Testis (tissue), 2 donors: ENCODE measurements at regions not wholly inside any gene's neighbourhood (a gene's known extent, or its start where the extent isn't known, plus 50 kb on each side); places are given as distances from the start of the nearest gene placed in this dataset.

ENCODE experiments used
- POLR2A ChIP-seq: fragments of 450-650 bp; IDR thresholded peaks from one replicate; pipeline ENCODE4 v1.6.1; 2017; ENCODE audit warnings: antibody characterized with exemption, mild to moderate bottlenecking, moderate library complexity
- TF ChIP-seq, protein P1 (sequence below), 3 experiments: fragments of 450-650 bp in 2 of 3; fragments of 200-600 bp in 1 of 3; sonication (generic) in 1 of 3; IDR thresholded peaks; one replicate each; pipeline ENCODE4 v1.5.1; 2016 to 2019; ENCODE audit warnings: antibody characterized with exemption in 3 of 3, mild to moderate bottlenecking in 2 of 3, moderate library complexity in 1 of 3

DNA sequence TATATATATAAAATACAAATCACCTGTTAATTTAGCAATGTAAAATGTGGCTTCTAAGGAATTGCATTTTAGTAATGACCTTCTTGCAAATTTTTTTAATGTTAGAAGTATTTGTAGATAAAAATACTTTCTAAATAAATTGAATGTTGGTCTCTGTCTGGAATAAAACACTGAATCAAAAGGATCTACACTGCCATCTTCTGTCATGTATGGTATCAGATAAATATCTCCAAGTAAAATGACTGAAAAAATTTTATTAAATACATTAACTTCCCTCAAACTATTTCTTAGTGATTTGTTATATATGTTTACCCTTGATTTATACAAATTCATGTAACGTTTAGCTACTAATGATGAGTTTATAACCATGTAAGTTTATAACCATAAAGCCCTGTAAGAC is 2029.3 kb downstream of the MRPL39 start:
- TF ChIP-seq POLR2A, result no peak
- TF ChIP-seq, protein P1, sequence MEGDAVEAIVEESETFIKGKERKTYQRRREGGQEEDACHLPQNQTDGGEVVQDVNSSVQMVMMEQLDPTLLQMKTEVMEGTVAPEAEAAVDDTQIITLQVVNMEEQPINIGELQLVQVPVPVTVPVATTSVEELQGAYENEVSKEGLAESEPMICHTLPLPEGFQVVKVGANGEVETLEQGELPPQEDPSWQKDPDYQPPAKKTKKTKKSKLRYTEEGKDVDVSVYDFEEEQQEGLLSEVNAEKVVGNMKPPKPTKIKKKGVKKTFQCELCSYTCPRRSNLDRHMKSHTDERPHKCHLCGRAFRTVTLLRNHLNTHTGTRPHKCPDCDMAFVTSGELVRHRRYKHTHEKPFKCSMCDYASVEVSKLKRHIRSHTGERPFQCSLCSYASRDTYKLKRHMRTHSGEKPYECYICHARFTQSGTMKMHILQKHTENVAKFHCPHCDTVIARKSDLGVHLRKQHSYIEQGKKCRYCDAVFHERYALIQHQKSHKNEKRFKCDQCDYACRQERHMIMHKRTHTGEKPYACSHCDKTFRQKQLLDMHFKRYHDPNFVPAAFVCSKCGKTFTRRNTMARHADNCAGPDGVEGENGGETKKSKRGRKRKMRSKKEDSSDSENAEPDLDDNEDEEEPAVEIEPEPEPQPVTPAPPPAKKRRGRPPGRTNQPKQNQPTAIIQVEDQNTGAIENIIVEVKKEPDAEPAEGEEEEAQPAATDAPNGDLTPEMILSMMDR (IDR thresholded peaks at IDR 0.05), result no peak
